OCI-LY3 (cell line): ENCODE measurements at regions not wholly inside any gene's neighbourhood (a gene's known extent, or its start where the extent isn't known, plus 50 kb on each side); places are given as distances from the start of the nearest gene placed in this dataset.

Experiments
- EZH2phosphoT487 ChIP-seq: fragments of 200-600 bp; shearing (Covaris generic); IDR thresholded peaks from 2 replicates; pipeline ENCODE4 v1.6.1; 2018; ENCODE audit warnings: antibody characterized with exemption, mixed run types, low read depth
- TF ChIP-seq, protein P1 (sequence below): fragments of 200-600, 300-600 bp; sonication (generic); IDR thresholded peaks from 2 replicates; pipeline ENCODE4 v1.5.1; 2014; ENCODE audit warnings: antibody characterized with exemption, low read length, low read depth

DNA sequence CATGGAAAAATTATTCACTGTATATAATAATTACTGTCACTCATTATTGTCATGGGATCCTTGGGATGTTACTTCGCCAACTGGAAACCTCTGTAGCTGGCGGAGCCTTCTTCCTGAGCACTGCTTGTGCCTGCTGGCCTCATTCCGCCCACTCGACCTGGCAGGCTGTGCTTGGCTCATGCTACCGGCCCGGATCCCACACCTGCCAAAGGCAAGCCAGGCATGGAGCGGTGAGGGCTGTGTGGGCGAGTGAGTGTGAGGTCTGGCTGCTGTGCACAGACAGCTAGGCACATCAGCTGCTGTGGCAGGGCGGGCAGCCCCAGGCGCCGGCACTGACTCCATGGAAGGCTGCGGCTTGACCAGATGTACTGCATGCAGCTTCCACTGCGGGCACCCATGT is 78.4 kb downstream of the DISP1 start:
- TF ChIP-seq, protein P1, sequence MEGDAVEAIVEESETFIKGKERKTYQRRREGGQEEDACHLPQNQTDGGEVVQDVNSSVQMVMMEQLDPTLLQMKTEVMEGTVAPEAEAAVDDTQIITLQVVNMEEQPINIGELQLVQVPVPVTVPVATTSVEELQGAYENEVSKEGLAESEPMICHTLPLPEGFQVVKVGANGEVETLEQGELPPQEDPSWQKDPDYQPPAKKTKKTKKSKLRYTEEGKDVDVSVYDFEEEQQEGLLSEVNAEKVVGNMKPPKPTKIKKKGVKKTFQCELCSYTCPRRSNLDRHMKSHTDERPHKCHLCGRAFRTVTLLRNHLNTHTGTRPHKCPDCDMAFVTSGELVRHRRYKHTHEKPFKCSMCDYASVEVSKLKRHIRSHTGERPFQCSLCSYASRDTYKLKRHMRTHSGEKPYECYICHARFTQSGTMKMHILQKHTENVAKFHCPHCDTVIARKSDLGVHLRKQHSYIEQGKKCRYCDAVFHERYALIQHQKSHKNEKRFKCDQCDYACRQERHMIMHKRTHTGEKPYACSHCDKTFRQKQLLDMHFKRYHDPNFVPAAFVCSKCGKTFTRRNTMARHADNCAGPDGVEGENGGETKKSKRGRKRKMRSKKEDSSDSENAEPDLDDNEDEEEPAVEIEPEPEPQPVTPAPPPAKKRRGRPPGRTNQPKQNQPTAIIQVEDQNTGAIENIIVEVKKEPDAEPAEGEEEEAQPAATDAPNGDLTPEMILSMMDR = no peak
- no peak for TF ChIP-seq EZH2phosphoT487
